GM23338 (cell line): ENCODE measurements at regions not wholly inside any gene's neighbourhood (a gene's known extent, or its start where the extent isn't known, plus 50 kb on each side); places are given as distances from the start of the nearest gene placed in this dataset.

Experiments used
- CREB1 ChIP-seq: fragments of 250-450 bp; sonication (Bioruptor Pico); IDR thresholded peaks from 2 replicates; pipeline ENCODE4 v1.5.0; 2020; ENCODE audit warnings: low read depth, mild to moderate bottlenecking, moderate library complexity
- CTCF ChIP-seq, 2 experiments: fragments of 200-600 bp in 1 of 2; sonication (generic) in 1 of 2; conservative IDR thresholded peaks; 2 replicates each; pipeline versions ENCODE4 v1.5.1 to v1.6.1; 2016 to 2017; ENCODE audit warnings: antibody characterized with exemption in 2 of 2, low read depth in 2 of 2, mild to moderate bottlenecking in 2 of 2, moderate library complexity in 1 of 2
- EZH2 ChIP-seq: fragments of 200-600 bp; sonication (generic); IDR thresholded peaks from one replicate; pipeline ENCODE4 v1.8.0; 2017; ENCODE audit warnings: antibody characterized with exemption, mild to moderate bottlenecking, low read depth; ENCODE audit not compliant: unreplicated experiment
- EZH2phosphoT487 ChIP-seq: fragments of 200-600 bp; sonication (generic); IDR thresholded peaks from one replicate; pipeline ENCODE4 v1.8.1; 2018; ENCODE audit warnings: antibody characterized with exemption; ENCODE audit not compliant: unreplicated experiment
- JUNB ChIP-seq: IDR thresholded peaks from one replicate; pipeline ENCODE4 v1.6.1; 2016; ENCODE audit warnings: antibody characterized with exemption; ENCODE audit not compliant: unreplicated experiment
- POLR2AphosphoS5 ChIP-seq: IDR thresholded peaks from 2 replicates; pipeline ENCODE4 v1.6.1; 2016; ENCODE audit warnings: antibody characterized with exemption, low read depth
- REST ChIP-seq: IDR thresholded peaks from one replicate; pipeline ENCODE4 v1.6.1; 2018; ENCODE audit warnings: antibody characterized with exemption; ENCODE audit not compliant: unreplicated experiment
- STAT1 ChIP-seq: IDR thresholded peaks from one replicate; pipeline ENCODE4 v1.6.1; 2016; ENCODE audit warnings: antibody characterized with exemption; ENCODE audit not compliant: unreplicated experiment
- ZNF462 ChIP-seq: fragments of 250-450 bp; sonication (Bioruptor Pico); IDR thresholded peaks from 2 replicates; pipeline ENCODE4 v1.5.0; 2020; ENCODE audit warnings: mild to moderate bottlenecking, moderate library complexity

- TF ChIP-seq CTCF (conservative IDR thresholded peaks at IDR 0.05; ENCODE audit: low read depth in 2 of 2) (no peak), CREB1 (no peak), REST (no peak), POLR2AphosphoS5 (no peak), JUNB (no peak), EZH2 (no peak), EZH2phosphoT487 (no peak), ZNF462 (CRISPR knock-in tag) (no peak), STAT1 (no peak)
Measured at GRCh38 chr1:14082331-14082730, 382.3 kb downstream of the PRDM2 start.
